ENCODE measurements at regions not wholly inside any gene's neighbourhood (a gene's known extent, or its start where the extent isn't known, plus 50 kb on each side); places are given as distances from the start of the nearest gene placed in this dataset.

- ChIA-PET CTCF (ENCODE audit: unreplicated experiment) (no interaction called here), POLR2A (no interaction called here)
- no peaks in the 10 kb centered on the region for H3K36me3 ChIP-seq (ENCODE audit: insufficient read depth, low read length)
- H3K9me2 ChIP-seq (ENCODE audit: insufficient read depth, low read length): no peaks in the 10 kb centered on the region
- H2AFZ ChIP-seq (ENCODE audit: low read length): no peak overlapping the region
- H3K9me3 ChIP-seq (ENCODE audit: low read length): no peaks in the 10 kb centered on the region
- no peaks in the 10 kb centered on the region for H3K79me2 ChIP-seq (ENCODE audit: insufficient read depth, low read depth, low read length)
- no peaks in the 10 kb centered on the region for H3K4me1 ChIP-seq (ENCODE audit: insufficient read depth, low read length, poor library complexity, severe bottlenecking)
- TF ChIP-seq CTCF (conservative IDR thresholded peaks at IDR 0.05; ENCODE audit: low read length): no peak
- TF ChIP-seq EZH2phosphoT487 (IDR thresholded peaks at IDR 0.05; ENCODE audit: borderline replicate concordance, low read depth, low read length): no peak
- H3K4me3 ChIP-seq (ENCODE audit: low read depth, low read length, poor library complexity, severe bottlenecking): no peak overlapping the region
- no peak for DNase-seq (ENCODE audit: low spot score)
- no TSS peak for BruUV-seq (replicated peaks)
- no peak overlapping the region for H3K4me2 ChIP-seq (ENCODE audit: low read length)
- H4K20me1 ChIP-seq (ENCODE audit: insufficient read depth, low read length): no peaks in the 10 kb centered on the region
- H3K27ac ChIP-seq (ENCODE audit: low read depth, low read length, poor library complexity, severe bottlenecking): no peak overlapping the region
- intact Hi-C loops (cut with micrococcal nuclease; ENCODE audit: unreplicated experiment): no loop called here
Observed at GRCh38 chr4:63788271-63788670, 621.0 kb downstream of the TECRL start.

GRCh38 chr4:63787326-63787725 lies 621.9 kb downstream of the TECRL start:
- ChIA-PET POLR2A (no interaction called here), CTCF (ENCODE audit: unreplicated experiment) (no interaction called here)
- no peak overlapping the region for H2AFZ ChIP-seq (ENCODE audit: low read length)
- no TSS peak for BruUV-seq (replicated peaks)
- no peaks in the 10 kb centered on the region for H4K20me1 ChIP-seq (ENCODE audit: insufficient read depth, low read length)
- intact Hi-C loops (cut with micrococcal nuclease; ENCODE audit: unreplicated experiment): no loop called here
- no peaks in the 10 kb centered on the region for H3K79me2 ChIP-seq (ENCODE audit: insufficient read depth, low read depth, low read length)
- no peaks in the 10 kb centered on the region for H3K4me1 ChIP-seq (ENCODE audit: insufficient read depth, low read length, poor library complexity, severe bottlenecking)
- H3K4me2 ChIP-seq (ENCODE audit: low read length): no peak overlapping the region
- H3K36me3 ChIP-seq (ENCODE audit: insufficient read depth, low read length): no peaks in the 10 kb centered on the region
- H3K9me2 ChIP-seq (ENCODE audit: insufficient read depth, low read length): no peaks in the 10 kb centered on the region
- H3K27ac ChIP-seq (ENCODE audit: low read depth, low read length, poor library complexity, severe bottlenecking): no peak overlapping the region
- no peaks in the 10 kb centered on the region for H3K9me3 ChIP-seq (ENCODE audit: low read length)
- TF ChIP-seq CTCF (conservative IDR thresholded peaks at IDR 0.05; ENCODE audit: low read length): no peak
- no peak for DNase-seq (ENCODE audit: low spot score)
- no peak overlapping the region for H3K4me3 ChIP-seq (ENCODE audit: low read depth, low read length, poor library complexity, severe bottlenecking)

GRCh38 chr4:63786171-63786570 lies 623.1 kb downstream of the TECRL start:
- Histone ChIP-seq H3K4me2 (ENCODE audit: low read length) (no peak overlapping the region), H3K9me3 (ENCODE audit: low read length) (0 out of 2 replicates have a peak, but pooled peaks cover 5% of the 10 kb centered on the region), H4K20me1 (ENCODE audit: insufficient read depth, low read length) (no peaks in the 10 kb centered on the region), H3K4me1 (ENCODE audit: insufficient read depth, low read length, poor library complexity, severe bottlenecking) (no peaks in the 10 kb centered on the region), H2AFZ (ENCODE audit: low read length) (no peak overlapping the region), H3K4me3 (ENCODE audit: low read depth, low read length, poor library complexity, severe bottlenecking) (no peak overlapping the region), H3K36me3 (ENCODE audit: insufficient read depth, low read length) (no peaks in the 10 kb centered on the region), H3K9me2 (ENCODE audit: insufficient read depth, low read length) (no peaks in the 10 kb centered on the region), H3K79me2 (ENCODE audit: insufficient read depth, low read depth, low read length) (no peaks in the 10 kb centered on the region), H3K27ac (ENCODE audit: low read depth, low read length, poor library complexity, severe bottlenecking) (no peak overlapping the region)
- TF ChIP-seq EZH2phosphoT487 (IDR thresholded peaks at IDR 0.05; ENCODE audit: borderline replicate concordance, low read depth, low read length) (no peak), CTCF (conservative IDR thresholded peaks at IDR 0.05; ENCODE audit: low read length) (no peak)
- intact Hi-C loops (cut with micrococcal nuclease; ENCODE audit: unreplicated experiment): no loop called here
- BruUV-seq (replicated peaks): no TSS peak
- ChIA-PET POLR2A (interaction anchor here (0.6 kb wide), 1 partner anchor 501 kb away, joined by 3 read pairs; no protein-coding TSS in a partner anchor), CTCF (ENCODE audit: unreplicated experiment) (no interaction called here)
- no peak for DNase-seq (ENCODE audit: low spot score)

Data from OCI-LY7 (cell line).